HFF-Myc (cell line): ENCODE measurements at regions not wholly inside any gene's neighbourhood (a gene's known extent, or its start where the extent isn't known, plus 50 kb on each side); places are given as distances from the start of the nearest gene placed in this dataset.

ENCODE experiments used
- DNase-seq: peaks from one replicate; pipeline ENCODE4 v3.0.0-alpha.2; 2011; ENCODE audit warnings: low read depth; ENCODE audit errors: extremely low read depth
- H3K4me3 ChIP-seq: replicated peaks from 2 replicates; pipeline ENCODE4 v1.5.1; 2011; ENCODE audit warnings: low read depth, mild to moderate bottlenecking, control low read depth, low read length
- TF ChIP-seq, protein P1 (sequence below): IDR thresholded peaks from 2 replicates; pipeline ENCODE4 v1.5.1; 2012; ENCODE audit warnings: mild to moderate bottlenecking, low read depth, low read length, control low read depth; ENCODE audit errors: missing control alignments

DNA sequence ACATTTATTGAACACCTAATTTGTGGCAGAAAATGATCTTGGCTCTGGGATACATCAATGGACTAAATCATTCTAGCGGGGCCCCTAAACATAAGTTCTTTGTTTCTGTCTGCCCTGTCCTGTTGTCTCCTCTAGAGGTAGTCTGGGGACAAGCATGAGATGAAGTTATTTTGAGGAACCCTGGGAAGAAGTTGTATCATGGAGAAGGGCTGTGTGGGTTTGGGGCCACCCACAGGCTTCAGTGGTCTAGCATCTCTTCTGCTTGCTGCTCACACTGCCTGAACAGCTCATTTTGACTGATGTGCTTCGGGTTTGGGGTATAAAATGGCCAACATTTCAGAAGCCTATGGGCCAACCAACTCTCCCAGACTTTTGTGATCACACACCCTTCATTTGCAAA is 50.3 kb upstream of the OSBPL11 start:
- DNase-seq, result no peak
- TF ChIP-seq, protein P1, sequence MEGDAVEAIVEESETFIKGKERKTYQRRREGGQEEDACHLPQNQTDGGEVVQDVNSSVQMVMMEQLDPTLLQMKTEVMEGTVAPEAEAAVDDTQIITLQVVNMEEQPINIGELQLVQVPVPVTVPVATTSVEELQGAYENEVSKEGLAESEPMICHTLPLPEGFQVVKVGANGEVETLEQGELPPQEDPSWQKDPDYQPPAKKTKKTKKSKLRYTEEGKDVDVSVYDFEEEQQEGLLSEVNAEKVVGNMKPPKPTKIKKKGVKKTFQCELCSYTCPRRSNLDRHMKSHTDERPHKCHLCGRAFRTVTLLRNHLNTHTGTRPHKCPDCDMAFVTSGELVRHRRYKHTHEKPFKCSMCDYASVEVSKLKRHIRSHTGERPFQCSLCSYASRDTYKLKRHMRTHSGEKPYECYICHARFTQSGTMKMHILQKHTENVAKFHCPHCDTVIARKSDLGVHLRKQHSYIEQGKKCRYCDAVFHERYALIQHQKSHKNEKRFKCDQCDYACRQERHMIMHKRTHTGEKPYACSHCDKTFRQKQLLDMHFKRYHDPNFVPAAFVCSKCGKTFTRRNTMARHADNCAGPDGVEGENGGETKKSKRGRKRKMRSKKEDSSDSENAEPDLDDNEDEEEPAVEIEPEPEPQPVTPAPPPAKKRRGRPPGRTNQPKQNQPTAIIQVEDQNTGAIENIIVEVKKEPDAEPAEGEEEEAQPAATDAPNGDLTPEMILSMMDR, result no peak
- no peak overlapping the region for H3K4me3 ChIP-seq

DNA sequence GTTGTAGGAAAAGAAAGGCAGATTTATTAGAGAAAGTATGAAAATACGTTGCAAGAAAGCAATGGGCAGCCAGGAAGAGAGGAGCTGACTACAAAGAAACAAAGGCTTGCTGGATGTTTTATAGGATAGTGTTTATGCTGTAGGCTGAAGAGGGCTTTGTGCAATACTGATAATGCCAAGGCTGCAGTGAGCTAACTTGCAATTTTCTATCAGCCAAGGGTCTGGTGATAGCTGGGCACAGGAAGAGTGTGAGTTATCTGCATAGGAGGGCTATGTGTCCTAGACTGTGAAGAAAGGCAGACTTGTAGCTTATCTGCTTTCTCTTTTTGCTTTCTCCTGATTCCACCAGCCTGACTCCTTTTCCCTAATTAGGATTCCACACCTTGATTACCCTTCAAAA is 51.3 kb upstream of the OSBPL11 start:
- TF ChIP-seq, protein P1, result no peak
- no peak overlapping the region for H3K4me3 ChIP-seq
- DNase-seq, result no peak

DNA sequence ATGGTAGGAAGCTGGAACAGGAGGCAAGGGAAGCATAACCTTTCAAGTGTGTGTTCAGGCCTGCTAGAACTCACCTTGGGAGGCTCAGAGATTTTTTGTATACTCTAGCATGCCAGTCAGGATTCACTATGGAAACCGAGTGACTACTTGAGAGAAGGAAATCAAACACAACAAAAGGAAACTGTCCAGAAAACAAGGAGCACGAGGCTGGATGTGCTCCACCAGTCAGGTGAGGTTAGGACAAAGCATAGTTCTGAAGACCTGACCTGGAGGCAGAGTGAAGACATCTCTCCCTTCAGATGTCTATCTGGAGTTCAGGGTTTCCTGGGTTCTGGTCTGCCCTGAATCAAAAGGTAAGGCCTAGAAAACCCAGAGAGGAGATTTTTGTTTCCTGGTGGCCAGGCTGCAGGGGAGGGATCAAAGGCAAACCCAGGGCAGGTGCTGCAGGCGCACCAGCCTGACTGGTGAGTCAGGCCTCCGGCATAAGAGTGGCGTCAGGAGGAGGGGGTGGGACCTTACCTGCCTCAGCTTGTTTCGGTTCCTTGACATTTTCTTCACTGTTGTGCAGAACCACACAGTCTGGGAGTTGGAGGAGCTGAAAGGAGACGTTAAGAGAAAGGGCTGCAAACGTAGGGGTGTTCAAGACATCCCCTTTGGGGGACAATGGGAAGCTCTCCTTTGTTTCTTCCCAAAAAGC is 52.2 kb upstream of the OSBPL11 start:
- no peak overlapping the region for H3K4me3 ChIP-seq
- TF ChIP-seq, protein P1, result no peak
- no peak for DNase-seq

DNA sequence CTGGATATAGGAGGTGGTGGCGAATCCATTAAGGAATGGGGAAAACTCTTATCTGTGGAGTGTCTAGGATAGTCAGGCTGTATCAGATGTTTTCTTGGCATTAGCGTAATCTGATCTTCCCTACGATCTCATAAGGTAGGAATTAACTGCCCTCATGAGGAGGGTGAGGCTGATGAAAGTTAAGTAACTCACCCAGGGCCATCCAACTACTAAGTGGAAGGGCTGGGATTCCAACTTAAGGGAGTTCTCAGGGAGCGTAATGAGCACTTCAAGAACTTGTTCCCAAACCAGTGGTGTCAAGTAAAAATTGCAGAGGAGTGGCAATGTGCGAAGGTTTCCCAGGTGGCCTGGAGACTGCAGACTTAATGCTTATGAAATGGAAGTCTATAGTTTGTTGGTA is 55.9 kb upstream of the OSBPL11 start:
- peak; percentile 30 for DNase-seq
- no peak overlapping the region for H3K4me3 ChIP-seq
- TF ChIP-seq, protein P1, result no peak

DNA sequence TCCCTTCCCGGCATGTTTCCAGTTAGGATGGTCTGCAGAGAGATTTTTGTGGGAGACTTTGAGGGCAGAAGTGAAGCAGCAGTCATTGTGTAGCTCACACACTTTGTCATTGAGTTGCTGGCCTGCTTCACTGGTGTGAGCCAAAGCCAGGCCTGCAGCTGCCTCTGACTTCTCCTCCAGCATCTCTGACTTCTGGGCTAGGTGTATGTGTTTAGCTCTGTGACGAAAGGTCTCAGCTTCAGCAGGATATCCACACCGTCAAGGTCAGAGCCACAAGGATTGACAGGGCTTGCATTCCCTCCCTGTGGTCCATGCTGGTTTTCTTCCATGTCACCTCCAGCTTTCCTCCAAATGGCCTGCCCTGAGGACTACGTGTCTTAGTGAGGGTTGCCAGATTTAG is 57.1 kb upstream of the OSBPL11 start:
- TF ChIP-seq, protein P1, result no peak
- H3K4me3 ChIP-seq, result no peak overlapping the region
- DNase-seq, result no peak

DNA sequence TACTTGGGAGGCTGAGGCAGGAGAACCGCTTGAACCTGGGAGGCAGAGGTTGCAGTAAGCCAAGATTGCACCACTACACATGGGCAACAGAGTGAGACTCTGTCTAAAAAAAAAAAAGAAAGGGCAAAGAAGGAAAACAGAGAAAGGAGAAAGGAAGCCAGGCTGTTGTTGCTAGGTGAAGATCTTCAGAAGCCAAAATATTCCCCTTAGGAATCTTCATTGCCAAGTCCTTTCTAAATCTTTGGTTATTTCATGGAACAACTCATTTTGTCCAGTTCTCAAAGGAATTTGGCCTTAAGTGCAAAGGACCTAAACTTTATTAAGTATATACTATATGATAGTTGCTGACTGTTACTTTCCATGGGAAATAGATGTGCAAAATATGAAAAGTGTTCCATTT is 59.2 kb upstream of the OSBPL11 start:
- no peak overlapping the region for H3K4me3 ChIP-seq
- DNase-seq, result no peak
- TF ChIP-seq, protein P1, result no peak

DNA sequence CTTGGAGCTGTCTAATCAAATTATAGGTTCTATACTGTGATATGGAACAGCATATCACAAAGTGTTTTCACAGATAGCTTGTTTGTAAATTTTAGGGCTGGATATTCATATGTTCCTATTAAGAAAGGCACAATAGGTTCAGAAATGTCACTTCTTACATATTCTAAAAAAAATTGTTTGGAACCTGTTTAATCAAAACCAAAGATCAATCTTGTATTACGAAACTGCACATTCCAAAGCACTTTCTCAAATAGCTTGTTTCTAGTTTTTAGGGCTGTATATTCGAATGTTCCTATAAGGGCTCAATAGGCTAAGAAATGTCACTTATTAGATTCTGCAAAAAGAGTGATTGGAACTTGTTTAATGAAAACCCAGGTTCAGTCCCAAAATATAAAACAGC is 67.4 kb upstream of the OSBPL11 start:
- H3K4me3 ChIP-seq, result no peak overlapping the region
- TF ChIP-seq, protein P1, result no peak
- no peak for DNase-seq
